IMR-90 (cell line): ENCODE measurements at regions not wholly inside any gene's neighbourhood (a gene's known extent, or its start where the extent isn't known, plus 50 kb on each side); places are given as distances from the start of the nearest gene placed in this dataset.

Experiments used
- ATAC-seq: fragments of 200-7000 bp; cut with Tn5 transposase; 2 replicates; pipeline ENCODE4 v1.9.1; 2020; ENCODE audit warnings: low read depth, mild to moderate bottlenecking, moderate library complexity
- BruUV-seq: library from RNA; stranded (reverse); fragments of 400-500 nt; replicated peaks from 2 replicates; lab custom pipeline; 2021; lab: Mats Ljungman, UMichigan
- CTCF ChIA-PET: fragments of 300-600 bp; formaldehyde crosslinking; extraction: SDS; loops from one replicate; lab custom pipeline; 2021; ENCODE audit warnings: antibody characterized with exemption; lab: Yijun Ruan, JAX
- POLR2A ChIA-PET: fragments of 300-600 bp; sonication (Branson Sonifier 250); formaldehyde crosslinking; loops from one replicate; lab custom pipeline; 2022; ENCODE audit warnings: antibody characterized with exemption; ENCODE audit not compliant: unreplicated experiment; lab: Charles Lee
- DNase-seq: peaks from one replicate; pipeline ENCODE4 v3.0.0; 2013
- H2AFZ ChIP-seq: replicated peaks from 2 replicates; pipeline ENCODE3; 2013; ENCODE audit warnings: low read length, mild to moderate bottlenecking; ENCODE audit not compliant: poor library complexity
- H2AK5ac ChIP-seq: 2 replicates; pipeline ENCODE4 v1.6.1; 2013; ENCODE audit warnings: low read depth, low read length, inconsistent platforms
- H2AK9ac ChIP-seq: replicated peaks from 2 replicates; pipeline ENCODE3; 2013; ENCODE audit warnings: mild to moderate bottlenecking, low read depth, low read length, moderate library complexity; ENCODE audit not compliant: poor library complexity
- H2BK120ac ChIP-seq: 2 replicates; pipeline ENCODE4 v1.6.1; 2013; ENCODE audit warnings: low read depth, low read length, inconsistent platforms
- H2BK15ac ChIP-seq: 3 replicates; pipeline ENCODE4 v1.6.1; 2013; ENCODE audit warnings: low read depth, low read length, inconsistent platforms
- H2BK20ac ChIP-seq: 2 replicates; pipeline ENCODE4 v1.6.1; 2013; ENCODE audit warnings: low read depth, mild to moderate bottlenecking, inconsistent platforms, low read length, moderate library complexity
- H2BK5ac ChIP-seq: 2 replicates; pipeline ENCODE4 v1.6.1; 2013; ENCODE audit warnings: mild to moderate bottlenecking, low read depth, low read length, inconsistent platforms; ENCODE audit not compliant: poor library complexity, severe bottlenecking
- H3K14ac ChIP-seq: replicated peaks from 2 replicates; pipeline ENCODE4 v1.6.1; 2013; ENCODE audit warnings: low read depth, low read length, inconsistent platforms
- H3K18ac ChIP-seq: 2 replicates; pipeline ENCODE4 v1.6.1; 2013; ENCODE audit warnings: low read depth, low read length, control low read depth
- H3K23ac ChIP-seq: 2 replicates; pipeline ENCODE4 v1.6.1; 2013; ENCODE audit warnings: low read depth, low read length, inconsistent platforms
- H3K27ac ChIP-seq: 2 replicates; pipeline ENCODE4 v1.5.1; 2013; ENCODE audit warnings: mild to moderate bottlenecking, control low read depth, low read length; ENCODE audit not compliant: insufficient read depth
- H3K27me3 ChIP-seq: 2 replicates; pipeline ENCODE4 v1.6.1; 2013; ENCODE audit warnings: low read length; ENCODE audit not compliant: control insufficient read depth, insufficient read depth
- H3K36me3 ChIP-seq: 2 replicates; pipeline ENCODE4 v1.6.1; 2013; ENCODE audit warnings: low read length, mixed read lengths; ENCODE audit not compliant: control insufficient read depth, insufficient read depth
- H3K4ac ChIP-seq: 2 replicates; pipeline ENCODE4 v1.6.1; 2013; ENCODE audit warnings: low read depth, low read length, inconsistent platforms
- H3K4me1 ChIP-seq: 2 replicates; pipeline ENCODE4 v1.6.1; 2013; ENCODE audit warnings: low read length, mixed read lengths; ENCODE audit not compliant: control insufficient read depth, insufficient read depth
- H3K4me2 ChIP-seq: 2 replicates; pipeline ENCODE4 v1.6.1; 2013; ENCODE audit warnings: low read depth, mild to moderate bottlenecking, control low read depth, low read length, moderate library complexity
- H3K4me3 ChIP-seq: 2 replicates; pipeline ENCODE4 v1.5.1; 2013; ENCODE audit warnings: low read depth, mild to moderate bottlenecking, control low read depth, low read length, moderate library complexity; ENCODE audit not compliant: insufficient read depth
- H3K56ac ChIP-seq: 2 replicates; pipeline ENCODE4 v1.6.1; 2013; ENCODE audit warnings: low read length, inconsistent platforms; ENCODE audit not compliant: insufficient read depth; ENCODE audit errors: extremely low read depth
- H3K79me1 ChIP-seq, 2 experiments: 2 replicates each; pipeline ENCODE4 v1.6.1; 2013; ENCODE audit warnings: low read length in 2 of 2, inconsistent platforms in 1 of 2, low read depth in 1 of 2
- H3K9ac ChIP-seq: 2 replicates; pipeline ENCODE4 v1.6.1; 2013; ENCODE audit warnings: low read depth, low read length, control low read depth
- H3K9me1 ChIP-seq: 2 replicates; pipeline ENCODE4 v1.6.1; 2013; ENCODE audit warnings: low read length, inconsistent platforms; ENCODE audit not compliant: insufficient read depth
- H3K9me3 ChIP-seq: 2 replicates; pipeline ENCODE4 v1.6.1; 2013; ENCODE audit warnings: low read length; ENCODE audit not compliant: control insufficient read depth, insufficient read depth
- H4K20me1 ChIP-seq: 2 replicates; pipeline ENCODE4 v1.6.1; 2013; ENCODE audit warnings: low read length, inconsistent platforms; ENCODE audit not compliant: insufficient read depth
- H4K5ac ChIP-seq: 2 replicates; pipeline ENCODE4 v1.6.1; 2013; ENCODE audit warnings: mild to moderate bottlenecking, low read depth, low read length, control low read depth
- H4K8ac ChIP-seq, 2 experiments: 2 replicates each; pipeline ENCODE4 v1.6.1; 2013; ENCODE audit warnings: low read depth in 2 of 2, low read length in 2 of 2, control low read depth in 1 of 2, inconsistent platforms in 1 of 2
- H4K91ac ChIP-seq: 2 replicates; pipeline ENCODE4 v1.6.1; 2013; ENCODE audit warnings: low read depth, low read length, inconsistent platforms; ENCODE audit not compliant: insufficient read depth
- BHLHE40 ChIP-seq: fragments of 150-350 bp; IDR thresholded peaks from 2 replicates; pipeline ENCODE4 v1.6.1; 2016; ENCODE audit warnings: mild to moderate bottlenecking, low read depth, low read length
- CEBPB ChIP-seq: IDR thresholded peaks from 2 replicates; pipeline ENCODE4 v1.6.1; 2012; ENCODE audit warnings: low read depth, low read length, improper control_type of control experiment
- CHD1 ChIP-seq: IDR thresholded peaks from 2 replicates; pipeline ENCODE4 v1.6.1; 2012; ENCODE audit warnings: low read depth, low read length, improper control_type of control experiment
- FOS ChIP-seq: fragments of 150-350 bp; IDR thresholded peaks from 2 replicates; pipeline ENCODE4 v1.6.1; 2016; ENCODE audit warnings: low read depth, low read length
- MAFK ChIP-seq: IDR thresholded peaks from 2 replicates; pipeline ENCODE4 v1.6.1; 2012; ENCODE audit warnings: low read depth, low read length, improper control_type of control experiment
- MAZ ChIP-seq: IDR thresholded peaks from 2 replicates; pipeline ENCODE4 v1.6.1; 2012; ENCODE audit warnings: low read depth, mild to moderate bottlenecking, low read length, improper control_type of control experiment, moderate library complexity, borderline replicate concordance
- MXI1 ChIP-seq: IDR thresholded peaks from 2 replicates; pipeline ENCODE4 v1.6.1; 2012; ENCODE audit warnings: low read depth, mild to moderate bottlenecking, low read length, moderate library complexity, borderline replicate concordance
- NFE2L2 ChIP-seq: fragments of 150-350 bp; IDR thresholded peaks from 2 replicates; pipeline ENCODE4 v1.6.1; 2016; ENCODE audit warnings: low read depth, mild to moderate bottlenecking, low read length
- POLR2A ChIP-seq: IDR thresholded peaks from 2 replicates; pipeline ENCODE4 v1.6.1; 2012; ENCODE audit warnings: mild to moderate bottlenecking, low read depth, low read length
- RAD21 ChIP-seq: IDR thresholded peaks from 2 replicates; pipeline ENCODE4 v1.6.1; 2012; ENCODE audit warnings: low read length, improper control_type of control experiment
- RCOR1 ChIP-seq: IDR thresholded peaks from 2 replicates; pipeline ENCODE4 v1.6.1; 2012; ENCODE audit warnings: mild to moderate bottlenecking, low read length, improper control_type of control experiment; ENCODE audit not compliant: insufficient replicate concordance
- RFX5 ChIP-seq: IDR thresholded peaks from 2 replicates; pipeline ENCODE4 v1.8.0; 2012; ENCODE audit warnings: low read depth, mild to moderate bottlenecking, low read length, moderate library complexity
- SMC3 ChIP-seq: fragments of 150-350 bp; IDR thresholded peaks from 2 replicates; pipeline ENCODE4 v1.6.1; 2016; ENCODE audit warnings: low read depth, mild to moderate bottlenecking, antibody characterized with exemption, low read length, moderate library complexity
- WGBS, 2 experiments: methylation state at CpG; one replicate each; pipeline versions ENCODE4 v1.1.5 to v1.1.7; 2013; ENCODE audit warnings: missing lambda C conversion rate in 2 of 2; ENCODE audit not compliant: insufficient read length in 1 of 2; ENCODE audit errors: extremely low coverage in 2 of 2; 5-methylcytosine and 5-hydroxymethylcytosine counted together
- dilution Hi-C: fragments of 300-500 bp; cut with HindIII; formaldehyde crosslinking; loops from one replicate; pipeline ENCODE4 v1.14.3; 2018; ENCODE audit warnings: low sequenced_read_pairs; ENCODE audit not compliant: unreplicated experiment
- in situ Hi-C: fragments of 300-500 bp; cut with MboI; formaldehyde crosslinking; loops from 3 replicates; pipeline ENCODE4 v1.14.3; 2019; ENCODE audit warnings: low sequenced_read_pairs, inconsistent platforms, mixed read lengths
- intact Hi-C: fragments of 100-400 bp; cut with micrococcal nuclease; formaldehyde crosslinking; loops from 2 replicates; pipeline ENCODE4 v1.10.0; 2022
- TF ChIP-seq, protein P1 (sequence below): conservative IDR thresholded peaks from 2 replicates; pipeline ENCODE4 v1.5.1; 2012; ENCODE audit warnings: mild to moderate bottlenecking, low read depth, low read length, improper control_type of control experiment
- TF ChIP-seq, protein P2 (sequence below): fragments of 150-350 bp; IDR thresholded peaks from 2 replicates; pipeline ENCODE4 v1.6.1; 2016; ENCODE audit warnings: low read depth, mild to moderate bottlenecking, low read length, moderate library complexity, borderline replicate concordance
- TF ChIP-seq, protein P3 (sequence below): fragments of 150-350 bp; IDR thresholded peaks from 2 replicates; pipeline ENCODE4 v1.6.1; 2017; ENCODE audit warnings: mild to moderate bottlenecking, antibody characterized with exemption, low read length, low read depth

DNA sequence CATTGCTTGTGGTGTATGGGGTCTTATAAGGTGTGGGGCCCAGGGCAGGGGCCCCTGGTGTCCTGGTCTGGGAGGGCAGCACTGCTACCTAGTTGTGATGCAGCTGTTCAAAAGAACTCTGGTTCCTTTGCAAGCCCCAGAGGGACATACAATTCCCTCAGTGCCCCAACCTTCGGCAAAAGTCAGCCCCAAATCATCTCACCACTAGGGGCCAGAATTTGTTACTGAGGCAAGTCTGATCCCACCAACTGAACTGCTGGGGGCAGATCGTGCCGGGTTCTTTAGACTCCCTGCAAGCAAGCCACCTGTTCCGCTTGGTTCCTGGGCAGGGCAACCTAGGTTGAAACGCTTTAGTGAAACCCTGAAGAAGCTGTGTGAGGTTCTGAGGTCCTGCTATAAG is 180.1 kb upstream of the S100G start:
- Histone ChIP-seq H4K5ac (no peak overlapping the region), H3K4me3 (no peak overlapping the region), H3K9me3 (peaks cover 2% of the 10 kb centered on the region; the same call in 1 of the 2 replicates), H2BK15ac (no peak overlapping the region), H3K27me3 (peaks cover 2% of the 10 kb centered on the region; the same call in 1 of the 2 replicates), H3K27ac (no peak overlapping the region), H3K4me1 (peaks cover 2% of the 10 kb centered on the region; the same call in 1 of the 2 replicates), H2BK20ac (no peak overlapping the region), H3K23ac (no peak overlapping the region), H3K14ac (no peak overlapping the region), H2AK5ac (no peak overlapping the region), H2BK120ac (0 out of 2 replicates have a peak overlapping the region, but pooled peaks have one; percentile 17), H3K9ac (no peak overlapping the region), H2BK5ac (no peak overlapping the region), H4K8ac (no peak overlapping the region), H2AFZ (no peak overlapping the region), H3K9me1 (no peaks in the 10 kb centered on the region), H2AK9ac (no peak overlapping the region), H3K79me1 (no peaks in the 10 kb centered on the region), H3K18ac (no peak overlapping the region), H4K91ac (no peak overlapping the region), H3K4me2 (no peak overlapping the region), H3K36me3 (no peaks in the 10 kb centered on the region), H3K56ac (no peak overlapping the region), H3K4ac (no peak overlapping the region), H4K20me1 (no peaks in the 10 kb centered on the region)
- ChIA-PET CTCF (no interaction called here), POLR2A (no interaction called here)
- dilution Hi-C loops: no loop called here
- no peak for ATAC-seq
- in situ Hi-C loops: no loop called here
- BruUV-seq: no TSS peak
- DNase-seq: no peak
- intact Hi-C loops: no loop called here
- no CpG with 5 or more reads among the region's 5 CpGs for WGBS, 2 experiments
- TF ChIP-seq RAD21 (no peak), CEBPB (no peak), MXI1 (no peak), POLR2A (no peak), NFE2L2 (no peak), FOS (no peak), RCOR1 (no peak), RFX5 (no peak), BHLHE40 (no peak), SMC3 (no peak), MAFK (no peak), MAZ (no peak), CHD1 (no peak)
- TF ChIP-seq, protein P1, sequence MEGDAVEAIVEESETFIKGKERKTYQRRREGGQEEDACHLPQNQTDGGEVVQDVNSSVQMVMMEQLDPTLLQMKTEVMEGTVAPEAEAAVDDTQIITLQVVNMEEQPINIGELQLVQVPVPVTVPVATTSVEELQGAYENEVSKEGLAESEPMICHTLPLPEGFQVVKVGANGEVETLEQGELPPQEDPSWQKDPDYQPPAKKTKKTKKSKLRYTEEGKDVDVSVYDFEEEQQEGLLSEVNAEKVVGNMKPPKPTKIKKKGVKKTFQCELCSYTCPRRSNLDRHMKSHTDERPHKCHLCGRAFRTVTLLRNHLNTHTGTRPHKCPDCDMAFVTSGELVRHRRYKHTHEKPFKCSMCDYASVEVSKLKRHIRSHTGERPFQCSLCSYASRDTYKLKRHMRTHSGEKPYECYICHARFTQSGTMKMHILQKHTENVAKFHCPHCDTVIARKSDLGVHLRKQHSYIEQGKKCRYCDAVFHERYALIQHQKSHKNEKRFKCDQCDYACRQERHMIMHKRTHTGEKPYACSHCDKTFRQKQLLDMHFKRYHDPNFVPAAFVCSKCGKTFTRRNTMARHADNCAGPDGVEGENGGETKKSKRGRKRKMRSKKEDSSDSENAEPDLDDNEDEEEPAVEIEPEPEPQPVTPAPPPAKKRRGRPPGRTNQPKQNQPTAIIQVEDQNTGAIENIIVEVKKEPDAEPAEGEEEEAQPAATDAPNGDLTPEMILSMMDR: no peak
- TF ChIP-seq, protein P2, sequence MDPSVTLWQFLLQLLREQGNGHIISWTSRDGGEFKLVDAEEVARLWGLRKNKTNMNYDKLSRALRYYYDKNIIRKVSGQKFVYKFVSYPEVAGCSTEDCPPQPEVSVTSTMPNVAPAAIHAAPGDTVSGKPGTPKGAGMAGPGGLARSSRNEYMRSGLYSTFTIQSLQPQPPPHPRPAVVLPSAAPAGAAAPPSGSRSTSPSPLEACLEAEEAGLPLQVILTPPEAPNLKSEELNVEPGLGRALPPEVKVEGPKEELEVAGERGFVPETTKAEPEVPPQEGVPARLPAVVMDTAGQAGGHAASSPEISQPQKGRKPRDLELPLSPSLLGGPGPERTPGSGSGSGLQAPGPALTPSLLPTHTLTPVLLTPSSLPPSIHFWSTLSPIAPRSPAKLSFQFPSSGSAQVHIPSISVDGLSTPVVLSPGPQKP: no peak
- TF ChIP-seq, protein P3, sequence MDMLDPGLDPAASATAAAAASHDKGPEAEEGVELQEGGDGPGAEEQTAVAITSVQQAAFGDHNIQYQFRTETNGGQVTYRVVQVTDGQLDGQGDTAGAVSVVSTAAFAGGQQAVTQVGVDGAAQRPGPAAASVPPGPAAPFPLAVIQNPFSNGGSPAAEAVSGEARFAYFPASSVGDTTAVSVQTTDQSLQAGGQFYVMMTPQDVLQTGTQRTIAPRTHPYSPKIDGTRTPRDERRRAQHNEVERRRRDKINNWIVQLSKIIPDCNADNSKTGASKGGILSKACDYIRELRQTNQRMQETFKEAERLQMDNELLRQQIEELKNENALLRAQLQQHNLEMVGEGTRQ: no peak
